HepG2 (cell line): ENCODE measurements at regions not wholly inside any gene's neighbourhood (a gene's known extent, or its start where the extent isn't known, plus 50 kb on each side); places are given as distances from the start of the nearest gene placed in this dataset.

Source experiments
- ATF6 ChIP-seq: sonication (generic); formaldehyde crosslinking; conservative IDR thresholded peaks from 2 replicates; pipeline ENCODE4 v1.4.0; 2020; ENCODE audit warnings: missing genetic modification reagents
- MYPOP ChIP-seq: sonication (generic); formaldehyde crosslinking; IDR thresholded peaks from 2 replicates; pipeline ENCODE4 v1.8.1; 2023; ENCODE audit warnings: mild to moderate bottlenecking, moderate library complexity, missing genetic modification reagents
- TOE1 ChIP-seq: sonication (generic); formaldehyde crosslinking; IDR thresholded peaks from 2 replicates; pipeline ENCODE4 v1.4.0; 2020; ENCODE audit warnings: mild to moderate bottlenecking, missing genetic modification reagents
- ZNF709 ChIP-seq: sonication (generic); formaldehyde crosslinking; IDR thresholded peaks from 2 replicates; pipeline ENCODE4 v1.5.0; 2020; ENCODE audit warnings: mild to moderate bottlenecking, missing genetic modification reagents
- ZSCAN25 ChIP-seq: sonication (generic); formaldehyde crosslinking; IDR thresholded peaks from 2 replicates; pipeline ENCODE4 v1.8.0; 2022; ENCODE audit warnings: mild to moderate bottlenecking, missing genetic modification reagents
- TF ChIP-seq, protein P1 (sequence below): sonication (generic); formaldehyde crosslinking; IDR thresholded peaks from 2 replicates; pipeline ENCODE4 v1.4.0; 2020; ENCODE audit warnings: mild to moderate bottlenecking, missing genetic modification reagents
- TF ChIP-seq, protein P2 (sequence below): IDR thresholded peaks from 2 replicates; pipeline ENCODE4 v1.6.1; 2012; ENCODE audit warnings: inconsistent platforms

- TF ChIP-seq TOE1 = no peak
- TF ChIP-seq, protein P1, sequence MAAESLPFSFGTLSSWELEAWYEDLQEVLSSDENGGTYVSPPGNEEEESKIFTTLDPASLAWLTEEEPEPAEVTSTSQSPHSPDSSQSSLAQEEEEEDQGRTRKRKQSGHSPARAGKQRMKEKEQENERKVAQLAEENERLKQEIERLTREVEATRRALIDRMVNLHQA (CRISPR knock-in tag) = no peak
- no peak for TF ChIP-seq MYPOP (CRISPR knock-in tag)
- no peak for TF ChIP-seq ZNF709 (CRISPR knock-in tag)
- no peak for TF ChIP-seq ZSCAN25 (CRISPR knock-in tag)
- TF ChIP-seq ATF6 = no peak
- TF ChIP-seq, protein P2, sequence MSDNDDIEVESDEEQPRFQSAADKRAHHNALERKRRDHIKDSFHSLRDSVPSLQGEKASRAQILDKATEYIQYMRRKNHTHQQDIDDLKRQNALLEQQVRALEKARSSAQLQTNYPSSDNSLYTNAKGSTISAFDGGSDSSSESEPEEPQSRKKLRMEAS = no peak
Measured at GRCh38 chr2:82993609-82994008, 1465.5 kb downstream of the SUCLG1 start.
